H9 (cell line): ENCODE measurements at regions not wholly inside any gene's neighbourhood (a gene's known extent, or its start where the extent isn't known, plus 50 kb on each side); places are given as distances from the start of the nearest gene placed in this dataset.

ENCODE experiments used
- DNase-seq: peaks from one replicate; pipeline ENCODE4 v3.0.0-alpha.2; 2017
- H2AFZ ChIP-seq: one replicate; pipeline ENCODE4 v1.6.1; 2013; ENCODE audit warnings: mild to moderate bottlenecking, low read length, control low read depth, moderate library complexity
- H2AK5ac ChIP-seq: 2 replicates; pipeline ENCODE4 v1.6.1; 2013; ENCODE audit warnings: low read length, control low read depth, mixed read lengths; ENCODE audit not compliant: insufficient read length
- H2BK120ac ChIP-seq: one replicate; pipeline ENCODE4 v1.6.1; 2013; ENCODE audit warnings: low read depth, mild to moderate bottlenecking, low read length, control low read depth, inconsistent platforms; ENCODE audit not compliant: poor library complexity, severe bottlenecking
- H2BK12ac ChIP-seq: 2 replicates; pipeline ENCODE4 v1.6.1; 2013; ENCODE audit warnings: low read length, control low read depth, mixed read lengths, low read depth; ENCODE audit not compliant: insufficient read length
- H2BK15ac ChIP-seq: 2 replicates; pipeline ENCODE4 v1.6.1; 2013; ENCODE audit warnings: low read depth, low read length, control low read depth
- H2BK20ac ChIP-seq: one replicate; pipeline ENCODE4 v1.6.1; 2013; ENCODE audit warnings: low read depth, mild to moderate bottlenecking, low read length, control low read depth, inconsistent platforms; ENCODE audit not compliant: poor library complexity, severe bottlenecking
- H2BK5ac ChIP-seq: 2 replicates; pipeline ENCODE4 v1.6.1; 2013; ENCODE audit warnings: low read length, control low read depth, mixed read lengths; ENCODE audit not compliant: insufficient read length
- H3K14ac ChIP-seq: 2 replicates; pipeline ENCODE4 v1.6.1; 2013; ENCODE audit warnings: low read length, control low read depth; ENCODE audit not compliant: insufficient read depth
- H3K18ac ChIP-seq: 2 replicates; pipeline ENCODE4 v1.6.1; 2013; ENCODE audit warnings: low read depth, mild to moderate bottlenecking, mixed read lengths, low read length, control low read depth; ENCODE audit not compliant: insufficient read length
- H3K23ac ChIP-seq: 2 replicates; pipeline ENCODE4 v1.6.1; 2013; ENCODE audit warnings: low read length, control low read depth, mixed read lengths, low read depth; ENCODE audit not compliant: insufficient read length
- H3K23me2 ChIP-seq: 2 replicates; pipeline ENCODE4 v1.6.1; 2013; ENCODE audit warnings: low read depth, mild to moderate bottlenecking, mixed read lengths, low read length, control low read depth; ENCODE audit not compliant: insufficient read length, poor library complexity, severe bottlenecking
- H3K27ac ChIP-seq: 2 replicates; pipeline ENCODE4 v1.5.1; 2013; ENCODE audit warnings: low read length, control low read depth, mixed read lengths, low read depth; ENCODE audit not compliant: insufficient read length
- H3K27me3 ChIP-seq: 2 replicates; pipeline ENCODE4 v1.6.1; 2013; ENCODE audit warnings: low read length, control low read depth, inconsistent platforms; ENCODE audit not compliant: insufficient read depth
- H3K4ac ChIP-seq: 2 replicates; pipeline ENCODE4 v1.6.1; 2013; ENCODE audit warnings: low read depth, mild to moderate bottlenecking, control low read depth, inconsistent platforms, low read length, moderate library complexity
- H3K4me1 ChIP-seq: 2 replicates; pipeline ENCODE4 v1.6.1; 2013; ENCODE audit warnings: low read length, control low read depth, inconsistent platforms; ENCODE audit not compliant: insufficient read depth
- H3K4me2 ChIP-seq: 2 replicates; pipeline ENCODE4 v1.6.1; 2013; ENCODE audit warnings: low read length, control low read depth, mixed read lengths; ENCODE audit not compliant: insufficient read length, insufficient read depth
- H3K56ac ChIP-seq: 2 replicates; pipeline ENCODE4 v1.6.1; 2013; ENCODE audit warnings: low read depth, mild to moderate bottlenecking, mixed read lengths, low read length, control low read depth; ENCODE audit not compliant: insufficient read length
- H3K79me1 ChIP-seq: 2 replicates; pipeline ENCODE4 v1.6.1; 2013; ENCODE audit warnings: low read depth, mild to moderate bottlenecking, moderate library complexity, low read length, control low read depth, inconsistent platforms; ENCODE audit not compliant: insufficient read depth, poor library complexity, severe bottlenecking
- H3K79me2 ChIP-seq: 2 replicates; pipeline ENCODE4 v1.6.1; 2013; ENCODE audit warnings: low read length, control low read depth, inconsistent platforms; ENCODE audit not compliant: insufficient read depth
- H3K9ac ChIP-seq: 2 replicates; pipeline ENCODE4 v1.6.1; 2013; ENCODE audit warnings: low read length, control low read depth, mixed read lengths; ENCODE audit not compliant: insufficient read length; ENCODE audit errors: extremely low read depth
- H3K9me3 ChIP-seq: one replicate; pipeline ENCODE4 v1.6.1; 2013; ENCODE audit warnings: low read depth, low read length, inconsistent platforms; ENCODE audit not compliant: control insufficient read depth
- H3T11ph ChIP-seq: one replicate; pipeline ENCODE4 v1.6.1; 2013; ENCODE audit warnings: mild to moderate bottlenecking, low read length, control low read depth, inconsistent platforms
- H4K20me1 ChIP-seq: one replicate; pipeline ENCODE4 v1.6.1; 2013; ENCODE audit not compliant: control insufficient read depth, insufficient read length, insufficient read depth
- H4K5ac ChIP-seq: 2 replicates; pipeline ENCODE4 v1.6.1; 2013; ENCODE audit warnings: low read depth, mild to moderate bottlenecking, mixed read lengths, low read length, control low read depth; ENCODE audit not compliant: insufficient read length
- H4K8ac ChIP-seq: replicated peaks from 2 replicates; pipeline ENCODE4 v1.6.1; 2013; ENCODE audit warnings: low read length, control low read depth, mixed read lengths, low read depth; ENCODE audit not compliant: insufficient read length
- H4K91ac ChIP-seq: 2 replicates; pipeline ENCODE4 v1.6.1; 2013; ENCODE audit warnings: low read depth, mild to moderate bottlenecking, moderate library complexity, mixed read lengths, low read length, control low read depth; ENCODE audit not compliant: insufficient read length
- H3K27ac Mint-ChIP-seq, 3 experiments: 2 replicates in 2 of 3; 3 replicates in 1 of 3; pipeline ENCODE4 v1.8.0; 2020 to 2021; ENCODE audit warnings: mixed read lengths in 3 of 3, mild to moderate bottlenecking in 1 of 3, moderate library complexity in 1 of 3
- H3K27me3 Mint-ChIP-seq: 2 replicates; pipeline ENCODE4 v1.8.0; 2021; ENCODE audit warnings: low read depth, mild to moderate bottlenecking, moderate library complexity, mixed read lengths
- H3K36me3 Mint-ChIP-seq, 3 experiments: 2 replicates in 2 of 3; 3 replicates in 1 of 3; pipeline ENCODE4 v1.8.0; 2020 to 2021; ENCODE audit warnings: low read depth in 3 of 3, mixed read lengths in 3 of 3; ENCODE audit not compliant: insufficient read depth in 1 of 3
- H3K4me1 Mint-ChIP-seq, 2 experiments: 2 replicates each; pipeline ENCODE4 v1.8.0; 2020; ENCODE audit warnings: mixed read lengths in 2 of 2
- H3K4me3 Mint-ChIP-seq, 2 experiments: 2 replicates in 1 of 2; 3 replicates in 1 of 2; pipeline ENCODE4 v1.8.0; 2020 to 2021; ENCODE audit warnings: mild to moderate bottlenecking in 2 of 2, mixed read lengths in 2 of 2, moderate library complexity in 1 of 2
- H3K9me3 Mint-ChIP-seq, 2 experiments: 2 replicates in 1 of 2; 3 replicates in 1 of 2; pipeline ENCODE4 v1.8.0; 2020; ENCODE audit warnings: mild to moderate bottlenecking in 2 of 2, mixed read lengths in 2 of 2, moderate library complexity in 1 of 2
- WGBS: extraction: QIAGEN DNeasy Blood & Tissue Kit; methylation state at CpG from one replicate; pipeline ENCODE4 v1.1.7; 2013; ENCODE audit warnings: missing lambda C conversion rate, low lambda C conversion rate, mixed read lengths; ENCODE audit not compliant: insufficient read length; ENCODE audit errors: extremely low coverage; 5-methylcytosine and 5-hydroxymethylcytosine counted together
- TF ChIP-seq, protein P1 (sequence below): fragments of 200-600 bp; sonication (generic); conservative IDR thresholded peaks from 3 replicates; pipeline ENCODE4 v1.8.0; 2021; ENCODE audit warnings: antibody characterized with exemption, mild to moderate bottlenecking

DNA sequence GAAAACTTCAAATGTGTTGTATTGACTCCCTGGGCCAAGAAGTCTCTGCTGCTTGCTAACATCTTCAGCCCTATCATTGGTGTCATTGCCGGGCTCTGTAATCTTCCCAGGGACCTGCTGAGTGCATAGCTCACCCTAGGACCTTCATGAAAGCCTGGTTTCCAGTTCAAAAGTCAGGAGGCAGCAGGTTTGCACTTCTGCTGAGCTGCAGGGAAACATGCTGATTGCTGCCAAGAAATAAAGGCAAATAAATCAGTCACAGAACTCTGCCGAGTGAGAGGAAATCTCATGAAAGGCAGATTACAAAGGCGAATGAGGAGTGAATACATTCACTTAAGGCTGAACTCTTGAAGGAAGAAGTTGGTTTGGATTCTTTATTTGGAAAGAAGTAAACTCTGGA lies 1947.6 kb upstream of the CELF4 start:
- no peak for DNase-seq
- Histone ChIP-seq H3K56ac (no peak overlapping the region), H2AFZ (no peak overlapping the region), H2BK5ac (no peak overlapping the region), H3K18ac (no peak overlapping the region), H2BK20ac (no peak overlapping the region), H3K9ac (no peak overlapping the region), H4K8ac (no peak overlapping the region), H4K5ac (no peak overlapping the region), H3K27me3 (no peaks in the 10 kb centered on the region), H3K79me2 (no peaks in the 10 kb centered on the region), H3K79me1 (no peaks in the 10 kb centered on the region), H2BK120ac (no peak overlapping the region), H4K20me1 (no peaks in the 10 kb centered on the region), H2BK12ac (no peak overlapping the region), H3K23ac (no peak overlapping the region), H3K23me2 (no peaks in the 10 kb centered on the region), H3T11ph (no peak overlapping the region), H3K9me3 (no peaks in the 10 kb centered on the region), H3K4me2 (no peak overlapping the region), H3K4ac (no peak overlapping the region), H2AK5ac (no peak overlapping the region), H3K14ac (no peak overlapping the region), H3K27ac (no peak overlapping the region), H4K91ac (no peak overlapping the region), H3K4me1 (no peaks in the 10 kb centered on the region), H2BK15ac (no peak overlapping the region)
- H3K36me3 Mint-ChIP-seq, result no peaks in the 10 kb centered on the region
- peaks cover 17 to 22% of the 10 kb centered on the region in 2 experiments for H3K4me1 Mint-ChIP-seq
- no peak overlapping the region for H3K27ac Mint-ChIP-seq
- no peaks in the 10 kb centered on the region for H3K9me3 Mint-ChIP-seq
- H3K27me3 Mint-ChIP-seq, result no peaks in the 10 kb centered on the region
- TF ChIP-seq, protein P1, sequence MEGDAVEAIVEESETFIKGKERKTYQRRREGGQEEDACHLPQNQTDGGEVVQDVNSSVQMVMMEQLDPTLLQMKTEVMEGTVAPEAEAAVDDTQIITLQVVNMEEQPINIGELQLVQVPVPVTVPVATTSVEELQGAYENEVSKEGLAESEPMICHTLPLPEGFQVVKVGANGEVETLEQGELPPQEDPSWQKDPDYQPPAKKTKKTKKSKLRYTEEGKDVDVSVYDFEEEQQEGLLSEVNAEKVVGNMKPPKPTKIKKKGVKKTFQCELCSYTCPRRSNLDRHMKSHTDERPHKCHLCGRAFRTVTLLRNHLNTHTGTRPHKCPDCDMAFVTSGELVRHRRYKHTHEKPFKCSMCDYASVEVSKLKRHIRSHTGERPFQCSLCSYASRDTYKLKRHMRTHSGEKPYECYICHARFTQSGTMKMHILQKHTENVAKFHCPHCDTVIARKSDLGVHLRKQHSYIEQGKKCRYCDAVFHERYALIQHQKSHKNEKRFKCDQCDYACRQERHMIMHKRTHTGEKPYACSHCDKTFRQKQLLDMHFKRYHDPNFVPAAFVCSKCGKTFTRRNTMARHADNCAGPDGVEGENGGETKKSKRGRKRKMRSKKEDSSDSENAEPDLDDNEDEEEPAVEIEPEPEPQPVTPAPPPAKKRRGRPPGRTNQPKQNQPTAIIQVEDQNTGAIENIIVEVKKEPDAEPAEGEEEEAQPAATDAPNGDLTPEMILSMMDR, result no peak
- no CpG with 5 or more reads among the region's 3 CpGs for WGBS
- H3K4me3 Mint-ChIP-seq, result no peak overlapping the region
